GM18511 (cell line): ENCODE measurements at regions not wholly inside any gene's neighbourhood (a gene's known extent, or its start where the extent isn't known, plus 50 kb on each side); places are given as distances from the start of the nearest gene placed in this dataset.

ENCODE experiments used
- ATAC-seq: cut with Tn5 transposase; IDR thresholded peaks from one replicate; pipeline ENCODE4 v1.9.1; 2021; ENCODE audit warnings: mild to moderate bottlenecking, moderate library complexity; ENCODE audit not compliant: unreplicated experiment

- ATAC-seq: no peak
Measured at GRCh38 chr10:31614611-31615010, 295.6 kb downstream of the ZEB1 start.

- no peak for ATAC-seq
Measured at GRCh38 chr10:31612082-31612481, 293.1 kb downstream of the ZEB1 start.

- no peak for ATAC-seq
Measured at GRCh38 chr10:31611161-31611560, 292.1 kb downstream of the ZEB1 start.

- ATAC-seq: no peak
Measured at GRCh38 chr10:31607481-31607880, 288.5 kb downstream of the ZEB1 start.

GRCh38 chr10:31606841-31607240, 287.8 kb downstream of the ZEB1 start:
- ATAC-seq: no peak

GRCh38 chr10:31605861-31606525, 287.0 kb downstream of the ZEB1 start:
- ATAC-seq: no peak

GRCh38 chr10:31605426-31605825, 286.4 kb downstream of the ZEB1 start:
- no peak for ATAC-seq

- ATAC-seq: no peak
Measured at GRCh38 chr10:31604646-31605170, 285.7 kb downstream of the ZEB1 start.

- ATAC-seq: no peak
Measured at GRCh38 chr10:31604096-31604495, 285.1 kb downstream of the ZEB1 start.

GRCh38 chr10:31603235-31604087, 284.4 kb downstream of the ZEB1 start:
- ATAC-seq: peak; percentile 96

- ATAC-seq: no peak
Measured at GRCh38 chr10:31602541-31603234, 283.7 kb downstream of the ZEB1 start.

- no peak for ATAC-seq
Measured at GRCh38 chr10:31601136-31601535, 282.1 kb downstream of the ZEB1 start.

GRCh38 chr10:31599626-31600504, 280.8 kb downstream of the ZEB1 start:
- no peak for ATAC-seq

GRCh38 chr10:31596765-31597164, 277.7 kb downstream of the ZEB1 start:
- no peak for ATAC-seq

- ATAC-seq: no peak
Measured at GRCh38 chr10:31595992-31596391, 277.0 kb downstream of the ZEB1 start.

GRCh38 chr10:31594347-31594873, 275.4 kb downstream of the ZEB1 start:
- no peak for ATAC-seq

GRCh38 chr10:31593124-31593523, 274.1 kb downstream of the ZEB1 start:
- ATAC-seq: no peak

GRCh38 chr10:31591569-31591968, 272.6 kb downstream of the ZEB1 start:
- ATAC-seq: no peak

GRCh38 chr10:31590023-31590800, 271.2 kb downstream of the ZEB1 start:
- ATAC-seq: no peak
